ENCODE measurements at regions not wholly inside any gene's neighbourhood (a gene's known extent, or its start where the extent isn't known, plus 50 kb on each side); places are given as distances from the start of the nearest gene placed in this dataset.

- TF ChIP-seq EZH2 (IDR thresholded peaks at IDR 0.05; ENCODE audit: insufficient read depth, low read length): no peak
- no peak for TF ChIP-seq CTCF (IDR thresholded peaks at IDR 0.05; ENCODE audit: insufficient read depth, low read depth, low read length)
- no peak overlapping the region for H3K4me3 Mint-ChIP-seq (ENCODE audit: unreplicated experiment)
- no peak overlapping the region for H3K27ac ChIP-seq (ENCODE audit: low read depth, low read length)
- DNase-seq (ENCODE audit: low read depth) (no peak), FAIRE-seq (no peak)
- H3K79me2 ChIP-seq (ENCODE audit: insufficient read depth, low read length): no peaks in the 10 kb centered on the region
- peaks cover 3% of the 10 kb centered on the region for H3K27me3 Mint-ChIP-seq (ENCODE audit: low read depth, unreplicated experiment)
- no peaks in the 10 kb centered on the region for H4K20me1 ChIP-seq (ENCODE audit: insufficient read depth, low read length)
- H3K4me2 ChIP-seq (ENCODE audit: low read length): no peak overlapping the region
- H3K9me3 Mint-ChIP-seq (ENCODE audit: unreplicated experiment): no peaks in the 10 kb centered on the region
- H3K36me3 Mint-ChIP-seq (ENCODE audit: low read depth, unreplicated experiment): no peaks in the 10 kb centered on the region
- H3K27ac Mint-ChIP-seq (ENCODE audit: unreplicated experiment): no peak overlapping the region
- no peak overlapping the region for H3K9ac ChIP-seq (ENCODE audit: low read length)
- no peak overlapping the region for H3K4me3 ChIP-seq (ENCODE audit: insufficient read depth, low read depth, low read length)
- H3K4me1 ChIP-seq (ENCODE audit: insufficient read depth, low read length): no peaks in the 10 kb centered on the region
- no peak overlapping the region for H2AFZ ChIP-seq (ENCODE audit: low read depth, low read length)
- no peaks in the 10 kb centered on the region for H3K36me3 ChIP-seq (ENCODE audit: insufficient read depth, low read length)
- H3K9me3 ChIP-seq (ENCODE audit: insufficient read depth, low read depth, low read length): no peaks in the 10 kb centered on the region
- no peaks in the 10 kb centered on the region for H3K4me1 Mint-ChIP-seq (ENCODE audit: low read depth, unreplicated experiment)
- no peaks in the 10 kb centered on the region for H3K27me3 ChIP-seq (ENCODE audit: insufficient read depth, low read length)
Measured at GRCh38 chr5:145141534-145141933, 693.6 kb downstream of the PRELID2 start.

- Histone ChIP-seq H3K9ac (ENCODE audit: low read length) (no peak overlapping the region), H3K4me1 (ENCODE audit: insufficient read depth, low read length) (no peaks in the 10 kb centered on the region), H3K79me2 (ENCODE audit: insufficient read depth, low read length) (no peaks in the 10 kb centered on the region), H2AFZ (ENCODE audit: low read depth, low read length) (no peak overlapping the region), H3K27ac (ENCODE audit: low read depth, low read length) (no peak overlapping the region), H3K4me2 (ENCODE audit: low read length) (no peak overlapping the region), H4K20me1 (ENCODE audit: insufficient read depth, low read length) (no peaks in the 10 kb centered on the region), H3K9me3 (ENCODE audit: insufficient read depth, low read depth, low read length) (no peaks in the 10 kb centered on the region), H3K27me3 (ENCODE audit: insufficient read depth, low read length) (no peaks in the 10 kb centered on the region), H3K4me3 (ENCODE audit: insufficient read depth, low read depth, low read length) (no peak overlapping the region), H3K36me3 (ENCODE audit: insufficient read depth, low read length) (no peaks in the 10 kb centered on the region)
- TF ChIP-seq CTCF (IDR thresholded peaks at IDR 0.05; ENCODE audit: insufficient read depth, low read depth, low read length): no peak
- TF ChIP-seq EZH2 (IDR thresholded peaks at IDR 0.05; ENCODE audit: insufficient read depth, low read length): no peak
- FAIRE-seq (no peak), DNase-seq (ENCODE audit: low read depth) (no peak)
- H3K27ac Mint-ChIP-seq (ENCODE audit: unreplicated experiment): no peak overlapping the region
- no peaks in the 10 kb centered on the region for H3K4me1 Mint-ChIP-seq (ENCODE audit: low read depth, unreplicated experiment)
- no peaks in the 10 kb centered on the region for H3K27me3 Mint-ChIP-seq (ENCODE audit: low read depth, unreplicated experiment)
- no peaks in the 10 kb centered on the region for H3K36me3 Mint-ChIP-seq (ENCODE audit: low read depth, unreplicated experiment)
- H3K4me3 Mint-ChIP-seq (ENCODE audit: unreplicated experiment): no peak overlapping the region
- H3K9me3 Mint-ChIP-seq (ENCODE audit: unreplicated experiment): no peaks in the 10 kb centered on the region
Measured at GRCh38 chr5:145130996-145131395, 704.1 kb downstream of the PRELID2 start.

GRCh38 chr5:145129797-145130196 lies 705.3 kb downstream of the PRELID2 start:
- no peak overlapping the region for H3K4me2 ChIP-seq (ENCODE audit: low read length)
- no peak for FAIRE-seq

More at GRCh38 chr5:145129797-145130196, 705.3 kb downstream of the PRELID2 start:
- Mint-ChIP-seq H3K9me3 (ENCODE audit: unreplicated experiment) (no peaks in the 10 kb centered on the region), H3K27ac (ENCODE audit: unreplicated experiment) (no peak overlapping the region), H3K4me3 (ENCODE audit: unreplicated experiment) (no peak overlapping the region), H3K27me3 (ENCODE audit: low read depth, unreplicated experiment) (no peaks in the 10 kb centered on the region), H3K36me3 (ENCODE audit: low read depth, unreplicated experiment) (no peaks in the 10 kb centered on the region), H3K4me1 (ENCODE audit: low read depth, unreplicated experiment) (no peaks in the 10 kb centered on the region)
- Histone ChIP-seq H2AFZ (ENCODE audit: low read depth, low read length) (no peak overlapping the region), H3K4me1 (ENCODE audit: insufficient read depth, low read length) (no peaks in the 10 kb centered on the region), H3K27me3 (ENCODE audit: insufficient read depth, low read length) (no peaks in the 10 kb centered on the region), H3K79me2 (ENCODE audit: insufficient read depth, low read length) (no peaks in the 10 kb centered on the region), H3K27ac (ENCODE audit: low read depth, low read length) (no peak overlapping the region), H3K4me3 (ENCODE audit: insufficient read depth, low read depth, low read length) (no peak overlapping the region), H3K9me3 (ENCODE audit: insufficient read depth, low read depth, low read length) (no peaks in the 10 kb centered on the region), H3K9ac (ENCODE audit: low read length) (no peak overlapping the region), H3K36me3 (ENCODE audit: insufficient read depth, low read length) (no peaks in the 10 kb centered on the region), H4K20me1 (ENCODE audit: insufficient read depth, low read length) (no peaks in the 10 kb centered on the region)
- no peak for DNase-seq (ENCODE audit: low read depth)
- no peak for TF ChIP-seq CTCF (IDR thresholded peaks at IDR 0.05; ENCODE audit: insufficient read depth, low read depth, low read length)
- no peak for TF ChIP-seq EZH2 (IDR thresholded peaks at IDR 0.05; ENCODE audit: insufficient read depth, low read length)

Measured in astrocyte (in vitro differentiated cells and primary cell).